Tibial nerve (tissue), 3 donors: ENCODE measurements at regions not wholly inside any gene's neighbourhood (a gene's known extent, or its start where the extent isn't known, plus 50 kb on each side); places are given as distances from the start of the nearest gene placed in this dataset.

Experiments used
- POLR2A ChIP-seq, 2 donors: fragments of 450-650 bp; IDR thresholded peaks; one replicate each; pipeline ENCODE4 v1.6.1; 2017; ENCODE audit warnings: antibody characterized with exemption in 2 of 2, mild to moderate bottlenecking in 2 of 2, moderate library complexity in 2 of 2
- TF ChIP-seq, protein P1 (sequence below), 5 experiments: fragments of 200-600 bp in 3 of 5; fragments of 450-650 bp in 2 of 5; sonication (generic) in 3 of 5; IDR thresholded peaks; one replicate each; pipeline ENCODE4 v1.5.1; 2016 to 2019; ENCODE audit warnings: antibody characterized with exemption in 5 of 5, mild to moderate bottlenecking in 3 of 5, moderate library complexity in 2 of 5

GRCh38 chr18:27599202-27599829 lies 414.2 kb upstream of the CHST9 start:
- TF ChIP-seq, protein P1, sequence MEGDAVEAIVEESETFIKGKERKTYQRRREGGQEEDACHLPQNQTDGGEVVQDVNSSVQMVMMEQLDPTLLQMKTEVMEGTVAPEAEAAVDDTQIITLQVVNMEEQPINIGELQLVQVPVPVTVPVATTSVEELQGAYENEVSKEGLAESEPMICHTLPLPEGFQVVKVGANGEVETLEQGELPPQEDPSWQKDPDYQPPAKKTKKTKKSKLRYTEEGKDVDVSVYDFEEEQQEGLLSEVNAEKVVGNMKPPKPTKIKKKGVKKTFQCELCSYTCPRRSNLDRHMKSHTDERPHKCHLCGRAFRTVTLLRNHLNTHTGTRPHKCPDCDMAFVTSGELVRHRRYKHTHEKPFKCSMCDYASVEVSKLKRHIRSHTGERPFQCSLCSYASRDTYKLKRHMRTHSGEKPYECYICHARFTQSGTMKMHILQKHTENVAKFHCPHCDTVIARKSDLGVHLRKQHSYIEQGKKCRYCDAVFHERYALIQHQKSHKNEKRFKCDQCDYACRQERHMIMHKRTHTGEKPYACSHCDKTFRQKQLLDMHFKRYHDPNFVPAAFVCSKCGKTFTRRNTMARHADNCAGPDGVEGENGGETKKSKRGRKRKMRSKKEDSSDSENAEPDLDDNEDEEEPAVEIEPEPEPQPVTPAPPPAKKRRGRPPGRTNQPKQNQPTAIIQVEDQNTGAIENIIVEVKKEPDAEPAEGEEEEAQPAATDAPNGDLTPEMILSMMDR (IDR thresholded peaks at IDR 0.05), result peak; percentile 45 to 83 (median 65)
- TF ChIP-seq POLR2A (IDR thresholded peaks at IDR 0.05), result no peak
